AG04449 (cell line): ENCODE measurements at regions not wholly inside any gene's neighbourhood (a gene's known extent, or its start where the extent isn't known, plus 50 kb on each side); places are given as distances from the start of the nearest gene placed in this dataset.

ENCODE experiments used
- CTCF ChIA-PET: fragments of 350-600 bp; formaldehyde crosslinking; extraction: SDS; loops from one replicate; lab custom pipeline; 2021; ENCODE audit warnings: antibody characterized with exemption; lab: Yijun Ruan, JAX
- POLR2A ChIA-PET: fragments of 400-600, 350-600 bp; formaldehyde crosslinking; extraction: SDS; loops from one replicate; lab custom pipeline; 2020; ENCODE audit warnings: antibody characterized with exemption, inconsistent platforms; lab: Yijun Ruan, JAX
- DNase-seq: peaks from one replicate; pipeline ENCODE4 v3.0.0-alpha.2; 2010; ENCODE audit warnings: low read depth, low spot score
- H3K4me3 ChIP-seq: 2 replicates; pipeline ENCODE4 v1.5.1; 2011; ENCODE audit warnings: low read depth, mild to moderate bottlenecking, control low read depth, low read length
- CTCF ChIP-seq: IDR thresholded peaks from one replicate; pipeline ENCODE4 v1.5.1; 2011; ENCODE audit warnings: mild to moderate bottlenecking, moderate library complexity, low read length, control low read depth, inconsistent platforms; ENCODE audit not compliant: insufficient read depth; ENCODE audit errors: missing control alignments

GRCh38 chr4:182089326-182089725 is 153.9 kb upstream of the TENM3 start:
- ChIA-PET CTCF (no interaction called here), POLR2A (no interaction called here)
- no peak for TF ChIP-seq CTCF
- no peak overlapping the region for H3K4me3 ChIP-seq
- no peak for DNase-seq

GRCh38 chr4:182090186-182090585 is 153.0 kb upstream of the TENM3 start:
- no peak for TF ChIP-seq CTCF
- CTCF ChIA-PET, result interaction anchor here (1.2 kb wide), 1 partner anchor 17 kb away, joined by 5 read pairs; no protein-coding TSS in a partner anchor
- no peak overlapping the region for H3K4me3 ChIP-seq
- no peak for DNase-seq
- POLR2A ChIA-PET, result no interaction called here

- no peak for TF ChIP-seq CTCF
- CTCF ChIA-PET, result interaction anchor here (0.7 to 1.2 kb wide), 2 partner anchors 16 to 20 kb away, joined by 3 to 5 read pairs; no protein-coding TSS in a partner anchor
- no peak overlapping the region for H3K4me3 ChIP-seq
- DNase-seq, result no peak
- POLR2A ChIA-PET, result no interaction called here
Observed at GRCh38 chr4:182091128-182091527, 152.1 kb upstream of the TENM3 start.

GRCh38 chr4:182093431-182093831 is 149.8 kb upstream of the TENM3 start:
- no peak for TF ChIP-seq CTCF
- ChIA-PET CTCF (interaction anchor here (0.8 kb wide), 1 partner anchor 14 kb away, joined by 3 read pairs; no protein-coding TSS in a partner anchor), POLR2A (interaction anchor here (0.7 kb wide), 1 partner anchor 122 kb away, joined by 3 read pairs; no protein-coding TSS in a partner anchor)
- H3K4me3 ChIP-seq, result no peak overlapping the region
- no peak for DNase-seq

- CTCF ChIA-PET, result no interaction called here
- POLR2A ChIA-PET, result no interaction called here
- TF ChIP-seq CTCF, result no peak
- no peak overlapping the region for H3K4me3 ChIP-seq
- DNase-seq, result no peak
Observed at GRCh38 chr4:182093935-182094334, 149.3 kb upstream of the TENM3 start.

- CTCF ChIA-PET, result no interaction called here
- POLR2A ChIA-PET, result no interaction called here
- no peak for DNase-seq
- H3K4me3 ChIP-seq, result no peak overlapping the region
- TF ChIP-seq CTCF, result no peak
Observed at GRCh38 chr4:182101618-182102017, 141.6 kb upstream of the TENM3 start.
